GM12878 (cell line): ENCODE measurements at regions not wholly inside any gene's neighbourhood (a gene's known extent, or its start where the extent isn't known, plus 50 kb on each side); places are given as distances from the start of the nearest gene placed in this dataset.
A peak's percentile ranks its signal among the peaks of the same experiment; 100 is the strongest.

Source experiments
- ATAC-seq: fragments of 200-7000 bp; cut with Tn5 transposase; 3 replicates; pipeline ENCODE4 v1.9.1; 2020; ENCODE audit warnings: mild to moderate bottlenecking, moderate library complexity
- BruUV-seq: library from RNA; stranded (reverse); fragments of 400-500 nt; replicated peaks from 2 replicates; lab custom pipeline; 2021; lab: Mats Ljungman, UMichigan
- CTCF ChIA-PET: fragments of 300-600 bp; sonication (Branson Sonifier 250); formaldehyde crosslinking; extraction: SDS; loops from one replicate; lab custom pipeline; 2021; ENCODE audit warnings: inconsistent platforms; lab: Yijun Ruan, JAX
- POLR2A ChIA-PET: fragments of 350-600 bp; formaldehyde crosslinking; extraction: SDS; loops from one replicate; lab custom pipeline; 2021; ENCODE audit warnings: inconsistent platforms; lab: Charles Lee
- RAD21 ChIA-PET: fragments of 300-600 bp; sonication (Branson Sonifier 250); formaldehyde crosslinking; loops from one replicate; lab custom pipeline; 2023; ENCODE audit warnings: antibody characterized with exemption; ENCODE audit not compliant: unreplicated experiment; lab: Charles Lee
- SMC1A ChIA-PET: fragments of 300-600 bp; sonication (Branson Sonifier 250); formaldehyde crosslinking; loops from one replicate; lab custom pipeline; 2023; ENCODE audit not compliant: unreplicated experiment, uncharacterized antibody; lab: Charles Lee
- DNase-seq: peaks from one replicate; pipeline ENCODE4 v3.0.0-alpha.2; 2011; ENCODE audit warnings: low read depth, low spot score
- FAIRE-seq: peaks from 3 replicates; lab custom pipeline; 2011; peaks lifted over from hg19 to GRCh38; lab: Jason Lieb, UNC
- H2AFZ ChIP-seq: 2 replicates; pipeline ENCODE4 v1.6.0; 2011; ENCODE audit warnings: low read depth, low read length, control low read depth; ENCODE audit not compliant: control insufficient read depth
- H3K27ac ChIP-seq: 2 replicates; pipeline ENCODE4 v1.5.1; 2011; ENCODE audit warnings: control low read depth; ENCODE audit not compliant: control insufficient read depth, insufficient read depth
- H3K27me3 ChIP-seq, 2 experiments: replicated peaks in 1 of 2; 2 replicates each; pipeline versions ENCODE4 v1.6.0 to v1.6.1; 2011; ENCODE audit warnings: low read length in 1 of 2; ENCODE audit not compliant: control insufficient read depth in 2 of 2, insufficient read depth in 2 of 2
- H3K36me3 ChIP-seq, 2 experiments: 2 replicates each; pipeline ENCODE4 v1.5.1; 2011; ENCODE audit warnings: low read length in 1 of 2; ENCODE audit not compliant: control insufficient read depth in 2 of 2, insufficient read depth in 2 of 2
- H3K4me1 ChIP-seq: 2 replicates; pipeline ENCODE4 v1.6.1; 2011; ENCODE audit warnings: mild to moderate bottlenecking, low read length, moderate library complexity, mixed read lengths; ENCODE audit not compliant: control insufficient read depth, insufficient read depth
- H3K4me2 ChIP-seq: 2 replicates; pipeline ENCODE4 v1.6.0; 2011; ENCODE audit warnings: control low read depth; ENCODE audit not compliant: control insufficient read depth, insufficient read depth
- H3K4me3 ChIP-seq: fragments of 200-600 bp; sonication (generic); 2 replicates; pipeline ENCODE4 v1.5.1; 2016
- H3K79me2 ChIP-seq: 2 replicates; pipeline ENCODE4 v1.6.0; 2011; ENCODE audit warnings: low read length; ENCODE audit not compliant: control insufficient read depth, insufficient read depth
- H3K9ac ChIP-seq: 2 replicates; pipeline ENCODE4 v1.8.0; 2011; ENCODE audit warnings: low read length, control low read depth, mixed read lengths; ENCODE audit not compliant: control insufficient read depth, insufficient read depth
- H3K9me3 ChIP-seq: replicated peaks from 3 replicates; pipeline ENCODE4 v1.5.1; 2011; ENCODE audit warnings: mild to moderate bottlenecking, low read length; ENCODE audit not compliant: control insufficient read depth, insufficient read depth
- H4K20me1 ChIP-seq: 2 replicates; pipeline ENCODE4 v1.6.0; 2011; ENCODE audit not compliant: control insufficient read depth, insufficient read depth
- DPF2 ChIP-seq: fragments of 450-650 bp; IDR thresholded peaks from 2 replicates; pipeline ENCODE4 v1.6.1; 2017; ENCODE audit warnings: mild to moderate bottlenecking
- EED ChIP-seq: sonication (generic); IDR thresholded peaks from 2 replicates; pipeline ENCODE4 v1.6.1; 2016; ENCODE audit warnings: antibody characterized with exemption, low read depth
- GATAD2B ChIP-seq: fragments of 450-650 bp; conservative IDR thresholded peaks from 2 replicates; pipeline ENCODE4 v1.6.1; 2017; ENCODE audit warnings: low read depth, mild to moderate bottlenecking, moderate library complexity
- HDAC2 ChIP-seq: fragments of 200-600 bp; sonication (generic); IDR thresholded peaks from 2 replicates; pipeline ENCODE4 v1.6.1; 2017
- IKZF1 ChIP-seq: fragments of 450-650 bp; conservative IDR thresholded peaks from 2 replicates; pipeline ENCODE4 v1.6.1; 2017; ENCODE audit warnings: antibody characterized with exemption, mild to moderate bottlenecking
- IRF3 ChIP-seq: fragments of 450-650 bp; IDR thresholded peaks from 2 replicates; pipeline ENCODE4 v1.6.1; 2014; ENCODE audit warnings: mild to moderate bottlenecking
- MXI1 ChIP-seq: fragments of 150-350 bp; IDR thresholded peaks from 2 replicates; pipeline ENCODE4 v1.6.1; 2011; ENCODE audit warnings: low read depth, mild to moderate bottlenecking, inconsistent platforms, low read length, improper control_type of control experiment
- MYC ChIP-seq: IDR thresholded peaks from 2 replicates; pipeline ENCODE4 v1.6.1; 2011; ENCODE audit warnings: mild to moderate bottlenecking, low read length, moderate library complexity, inconsistent platforms; ENCODE audit not compliant: insufficient read depth, insufficient replicate concordance, insufficient read length, severe bottlenecking
- PAX5 ChIP-seq: IDR thresholded peaks from 2 replicates; pipeline ENCODE4 v1.6.1; 2011; ENCODE audit warnings: low read depth, low read length, borderline replicate concordance
- SREBF2 ChIP-seq: IDR thresholded peaks from 2 replicates; pipeline ENCODE4 v1.6.1; 2012; ENCODE audit warnings: mild to moderate bottlenecking, low read length
- STAT3 ChIP-seq: IDR thresholded peaks from 2 replicates; pipeline ENCODE4 v1.6.1; 2011; ENCODE audit warnings: low read depth, low read length, improper control_type of control experiment
- SUPT20H ChIP-seq: IDR thresholded peaks from 2 replicates; pipeline ENCODE4 v1.6.1; 2011; ENCODE audit warnings: low read depth, mild to moderate bottlenecking, low read length, moderate library complexity, borderline replicate concordance; ENCODE audit not compliant: control insufficient read depth
- YY1 ChIP-seq: IDR thresholded peaks from 2 replicates; pipeline ENCODE4 v1.6.1; 2011; ENCODE audit warnings: low read depth, mild to moderate bottlenecking, low read length
- ZNF274 ChIP-seq: IDR thresholded peaks from one replicate; pipeline ENCODE4 v1.8.0; 2011; ENCODE audit not compliant: insufficient read length, insufficient read depth
- ZZZ3 ChIP-seq: IDR thresholded peaks from 2 replicates; pipeline ENCODE4 v1.6.1; 2011; ENCODE audit warnings: low read depth; ENCODE audit not compliant: control insufficient read depth, insufficient read length
- WGBS: methylation state at CpG from one replicate; pipeline ENCODE4 v1.1.6; 2016; ENCODE audit warnings: low lambda C conversion rate; ENCODE audit not compliant: insufficient replicate concordance, insufficient coverage; ENCODE audit errors: missing lambda C conversion rate; 5-methylcytosine and 5-hydroxymethylcytosine counted together
- in situ Hi-C: fragments of 300-500 bp; cut with MboI; formaldehyde crosslinking; loops from 9 replicates; pipeline ENCODE4 v1.14.3; 2018; ENCODE audit warnings: mixed read lengths
- intact Hi-C: fragments of 100-400 bp; cut with micrococcal nuclease; formaldehyde crosslinking; loops from one replicate; pipeline ENCODE4 v1.14.2; 2022; ENCODE audit not compliant: unreplicated experiment
- TF ChIP-seq, protein P1 (sequence below): fragments of 450-650 bp; IDR thresholded peaks from 2 replicates; pipeline ENCODE4 v1.6.1; 2018; ENCODE audit warnings: borderline replicate concordance, mild to moderate bottlenecking; ENCODE audit not compliant: partially characterized antibody

GRCh38 chr22:47990481-47990880 lies 1228.0 kb downstream of the TBC1D22A start:
- intact Hi-C loops: no loop called here
- ChIA-PET RAD21 (no interaction called here), SMC1A (no interaction called here), CTCF (no interaction called here)
- H2AFZ ChIP-seq: no peak overlapping the region
- no peaks in the 10 kb centered on the region; the same call in 2 of the 3 replicates for H3K9me3 ChIP-seq
- H4K20me1 ChIP-seq: no peaks in the 10 kb centered on the region
- no peaks in the 10 kb centered on the region for H3K79me2 ChIP-seq
- ATAC-seq (no peak), FAIRE-seq (no peak), DNase-seq (no peak)
- H3K27ac ChIP-seq: no peak overlapping the region
- 12% methylated on average over 3 of the region's 3 CpGs for WGBS
- H3K36me3 ChIP-seq: no peaks in the 10 kb centered on the region
- no peak overlapping the region for H3K9ac ChIP-seq
- H3K4me3 ChIP-seq: no peak overlapping the region
- no peak overlapping the region for H3K4me2 ChIP-seq
- H3K27me3 ChIP-seq: no peaks in the 10 kb centered on the region
- no peaks in the 10 kb centered on the region for H3K4me1 ChIP-seq
- BruUV-seq: no TSS peak
- in situ Hi-C loops: no loop called here
- TF ChIP-seq SUPT20H: no peak
- no peak for TF ChIP-seq EED
- TF ChIP-seq MXI1: no peak
- no peak for TF ChIP-seq YY1
- no peak for TF ChIP-seq IKZF1
- TF ChIP-seq ZNF274: no peak
- TF ChIP-seq MYC: no peak
- TF ChIP-seq SREBF2: no peak
- TF ChIP-seq, all 136 proteins: peak for 0
- POLR2A ChIA-PET: no interaction called here

DNA sequence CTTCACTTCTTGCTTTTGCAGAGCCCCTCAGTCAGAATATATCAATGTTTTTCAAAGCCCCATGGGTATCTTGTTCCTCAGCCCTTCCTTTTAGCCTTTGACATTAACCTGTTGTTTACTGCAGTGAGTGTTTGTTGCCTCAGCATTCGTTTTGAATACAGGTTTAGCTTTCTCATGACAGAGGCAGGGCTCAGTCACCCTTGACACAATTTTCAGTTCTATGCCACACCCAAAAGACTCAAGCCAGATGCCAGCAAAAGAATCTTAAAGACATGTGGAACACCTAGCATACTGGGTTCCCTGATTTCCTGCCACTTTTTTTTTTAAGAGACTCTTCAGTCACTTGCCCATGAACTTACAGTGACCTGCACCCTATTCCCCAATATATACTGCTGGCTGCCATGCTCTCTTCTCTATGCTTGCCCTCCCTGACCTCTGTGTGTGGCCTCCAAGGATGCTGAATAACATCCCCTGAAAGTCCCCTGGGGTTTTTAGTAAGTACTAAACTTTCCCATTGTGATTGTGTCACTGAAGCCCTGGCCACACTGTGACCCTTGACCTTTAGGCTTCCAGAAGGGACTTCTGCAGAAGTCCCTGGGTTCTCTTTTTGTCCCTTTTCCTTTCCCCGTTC lies 1225.5 kb downstream of the TBC1D22A start:
- no peaks in the 10 kb centered on the region for H4K20me1 ChIP-seq
- ATAC-seq (no peak; the same call in 2 of the 3 replicates), FAIRE-seq (no peak), DNase-seq (peak; percentile 2)
- RAD21 ChIA-PET: no interaction called here
- H3K79me2 ChIP-seq: no peaks in the 10 kb centered on the region
- BruUV-seq: no TSS peak
- in situ Hi-C loops (no loop called here), intact Hi-C loops (no loop called here)
- no peak overlapping the region for H3K4me2 ChIP-seq
- CTCF ChIA-PET: interaction anchor here (0.7 kb wide), 1 partner anchor 99 kb away, joined by 5 read pairs; no protein-coding TSS in a partner anchor
- H3K4me1 ChIP-seq: no peaks in the 10 kb centered on the region
- no peaks in the 10 kb centered on the region; the same call in 2 of the 3 replicates for H3K9me3 ChIP-seq
- SMC1A ChIA-PET: interaction anchor here (0.7 kb wide), 1 partner anchor 12 kb away, joined by 5 read pairs; no protein-coding TSS in a partner anchor
- 0% methylated on average over 2 of the region's 2 CpGs for WGBS
- H3K27me3 ChIP-seq: no peaks in the 10 kb centered on the region
- POLR2A ChIA-PET: no interaction called here
- H3K36me3 ChIP-seq: no peaks in the 10 kb centered on the region
- H2AFZ ChIP-seq: no peak overlapping the region
- H3K4me3 ChIP-seq: no peak overlapping the region
- no peak overlapping the region for H3K9ac ChIP-seq
- no peak overlapping the region for H3K27ac ChIP-seq
- TF ChIP-seq, protein P1, sequence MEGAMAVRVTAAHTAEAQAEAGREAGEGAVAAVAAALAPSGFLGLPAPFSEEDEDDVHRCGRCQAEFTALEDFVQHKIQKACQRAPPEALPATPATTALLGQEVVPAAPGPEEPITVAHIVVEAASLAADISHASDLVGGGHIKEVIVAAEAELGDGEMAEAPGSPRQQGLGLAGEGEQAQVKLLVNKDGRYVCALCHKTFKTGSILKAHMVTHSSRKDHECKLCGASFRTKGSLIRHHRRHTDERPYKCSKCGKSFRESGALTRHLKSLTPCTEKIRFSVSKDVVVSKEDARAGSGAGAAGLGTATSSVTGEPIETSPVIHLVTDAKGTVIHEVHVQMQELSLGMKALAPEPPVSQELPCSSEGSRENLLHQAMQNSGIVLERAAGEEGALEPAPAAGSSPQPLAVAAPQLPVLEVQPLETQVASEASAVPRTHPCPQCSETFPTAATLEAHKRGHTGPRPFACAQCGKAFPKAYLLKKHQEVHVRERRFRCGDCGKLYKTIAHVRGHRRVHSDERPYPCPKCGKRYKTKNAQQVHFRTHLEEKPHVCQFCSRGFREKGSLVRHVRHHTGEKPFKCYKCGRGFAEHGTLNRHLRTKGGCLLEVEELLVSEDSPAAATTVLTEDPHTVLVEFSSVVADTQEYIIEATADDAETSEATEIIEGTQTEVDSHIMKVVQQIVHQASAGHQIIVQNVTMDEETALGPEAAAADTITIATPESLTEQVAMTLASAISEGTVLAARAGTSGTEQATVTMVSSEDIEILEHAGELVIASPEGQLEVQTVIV: no peak
- no peak for TF ChIP-seq DPF2
- no peak for TF ChIP-seq ZZZ3
- TF ChIP-seq HDAC2: no peak
- TF ChIP-seq STAT3: no peak
- no peak for TF ChIP-seq IRF3
- TF ChIP-seq GATAD2B: no peak
- no peak for TF ChIP-seq PAX5
